Smooth muscle cell (in vitro differentiated cells): ENCODE measurements at regions not wholly inside any gene's neighbourhood (a gene's known extent, or its start where the extent isn't known, plus 50 kb on each side); places are given as distances from the start of the nearest gene placed in this dataset.

Source experiments
- DNase-seq: peaks from one replicate; lab custom pipeline; 2025; ENCODE audit not compliant: unreplicated experiment; lab: John Stamatoyannopoulos, UW
- H2AFZ ChIP-seq: fragments of 200-600 bp; sonication (generic); 2 replicates; pipeline ENCODE4 v1.6.0; 2016; ENCODE audit warnings: antibody characterized with exemption, low read depth, mild to moderate bottlenecking
- H3F3A ChIP-seq: fragments of 200-600 bp; sonication (generic); 2 replicates; pipeline ENCODE4 v1.6.0; 2017; ENCODE audit warnings: antibody characterized with exemption, low read depth
- H3K27ac ChIP-seq: fragments of 200-600 bp; sonication (generic); 2 replicates; pipeline ENCODE4 v1.5.1; 2016; ENCODE audit warnings: low read depth, mild to moderate bottlenecking
- H3K27me3 ChIP-seq: fragments of 200-600 bp; sonication (generic); 2 replicates; pipeline ENCODE4 v1.6.1; 2016; ENCODE audit warnings: low read depth, mild to moderate bottlenecking
- H3K36me3 ChIP-seq: fragments of 200-600 bp; sonication (generic); 2 replicates; pipeline ENCODE4 v1.5.1; 2016; ENCODE audit warnings: low read depth
- H3K4me1 ChIP-seq: fragments of 200-600 bp; sonication (generic); 2 replicates; pipeline ENCODE4 v1.5.1; 2016; ENCODE audit warnings: low read depth
- H3K4me2 ChIP-seq: fragments of 200-600 bp; sonication (generic); 2 replicates; pipeline ENCODE4 v1.6.0; 2016; ENCODE audit warnings: mild to moderate bottlenecking
- H3K4me3 ChIP-seq: fragments of 200-600 bp; sonication (generic); 2 replicates; pipeline ENCODE4 v1.5.1; 2016; ENCODE audit warnings: mild to moderate bottlenecking
- H3K79me2 ChIP-seq: fragments of 200-600 bp; sonication (generic); 2 replicates; pipeline ENCODE4 v1.6.0; 2016; ENCODE audit warnings: low read depth, mild to moderate bottlenecking
- H3K9ac ChIP-seq: fragments of 200-600 bp; sonication (generic); 2 replicates; pipeline ENCODE4 v1.6.0; 2016; ENCODE audit warnings: low read depth
- H3K9me3 ChIP-seq: fragments of 200-600 bp; sonication (generic); replicated peaks from 2 replicates; pipeline ENCODE4 v1.5.1; 2016; ENCODE audit warnings: low read depth
- H4K20me1 ChIP-seq: fragments of 200-600 bp; sonication (generic); 2 replicates; pipeline ENCODE4 v1.6.0; 2016; ENCODE audit warnings: low read depth
- CTCF ChIP-seq: fragments of 200-600 bp; sonication (generic); IDR thresholded peaks from 2 replicates; pipeline ENCODE4 v1.5.1; 2017; ENCODE audit warnings: borderline replicate concordance, mild to moderate bottlenecking, antibody characterized with exemption; ENCODE audit not compliant: insufficient read depth, poor library complexity, severe bottlenecking
- WGBS: methylation state at CpG from one replicate; pipeline ENCODE4 v1.1.7; 2016; ENCODE audit warnings: low lambda C conversion rate; 5-methylcytosine and 5-hydroxymethylcytosine counted together

DNA sequence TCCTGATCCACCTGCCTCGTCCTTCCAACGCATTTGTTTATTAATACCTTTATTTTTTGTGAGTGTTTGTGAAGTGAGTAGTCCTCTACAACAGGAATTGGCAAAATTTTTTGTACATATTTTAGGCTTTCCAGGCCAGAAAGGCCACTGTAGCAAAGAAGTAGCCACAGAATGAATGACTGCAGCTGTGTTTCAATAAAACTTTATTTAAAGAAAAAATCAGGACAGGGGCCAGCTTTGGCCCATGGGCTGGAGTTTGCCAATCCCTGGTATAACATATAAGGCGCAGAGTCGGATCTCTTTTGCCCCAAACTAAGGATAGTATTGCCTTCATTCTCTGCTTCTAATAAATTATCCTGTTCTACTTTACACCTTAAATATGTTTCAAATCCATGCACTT, 198.0 kb upstream of the COX10 start:
- no peaks in the 10 kb centered on the region for H4K20me1 ChIP-seq
- 96% methylated on average over 4 of the region's 4 CpGs for WGBS
- H3K27ac ChIP-seq = no peak overlapping the region
- no peaks in the 10 kb centered on the region for H3K4me1 ChIP-seq
- H3K36me3 ChIP-seq = no peaks in the 10 kb centered on the region
- no peak overlapping the region for H3K4me3 ChIP-seq
- DNase-seq = no peak
- no peaks in the 10 kb centered on the region for H3K9me3 ChIP-seq
- H3F3A ChIP-seq = no peaks in the 10 kb centered on the region
- no peak for TF ChIP-seq CTCF
- no peak overlapping the region for H3K9ac ChIP-seq
- no peaks in the 10 kb centered on the region for H3K79me2 ChIP-seq
- no peak overlapping the region for H3K4me2 ChIP-seq
- H2AFZ ChIP-seq = no peak overlapping the region
- H3K27me3 ChIP-seq = no peaks in the 10 kb centered on the region

DNA sequence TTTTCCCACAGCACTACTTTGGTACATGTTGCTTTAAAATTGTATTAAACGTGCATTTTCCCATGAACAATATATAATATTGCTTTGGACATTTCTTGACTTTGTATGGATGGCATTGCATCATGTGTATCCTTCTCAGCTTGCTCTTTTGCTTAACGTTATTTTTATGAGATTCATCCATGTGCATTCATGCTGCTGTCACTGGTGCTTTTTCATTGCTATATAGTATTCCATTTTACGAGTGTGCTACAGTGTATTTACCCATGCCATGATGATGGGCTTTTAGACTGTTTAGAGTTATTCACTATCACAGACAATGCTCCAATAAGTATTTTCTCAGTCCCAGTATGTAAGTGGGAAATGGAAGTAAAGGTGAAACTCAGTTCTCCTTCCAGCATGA, 195.2 kb upstream of the COX10 start:
- H3K9ac ChIP-seq = no peak overlapping the region
- H3K27ac ChIP-seq = no peak overlapping the region
- H3K4me1 ChIP-seq = no peaks in the 10 kb centered on the region
- H3K79me2 ChIP-seq = no peaks in the 10 kb centered on the region
- no peak for TF ChIP-seq CTCF
- H3K4me3 ChIP-seq = no peak overlapping the region
- 93% methylated on average over 3 of the region's 3 CpGs for WGBS
- H3K36me3 ChIP-seq = no peaks in the 10 kb centered on the region
- no peak overlapping the region for H2AFZ ChIP-seq
- DNase-seq = no peak
- H3K9me3 ChIP-seq = no peaks in the 10 kb centered on the region
- H3K27me3 ChIP-seq = peaks cover 3% of the 10 kb centered on the region
- H4K20me1 ChIP-seq = no peaks in the 10 kb centered on the region
- H3F3A ChIP-seq = no peaks in the 10 kb centered on the region
- H3K4me2 ChIP-seq = no peak overlapping the region

GRCh38 chr17:13874817-13875216, 194.5 kb upstream of the COX10 start:
- Histone ChIP-seq H3K36me3 (no peaks in the 10 kb centered on the region), H3K9me3 (no peaks in the 10 kb centered on the region), H3F3A (no peaks in the 10 kb centered on the region), H3K4me3 (no peak overlapping the region), H3K9ac (no peak overlapping the region), H3K79me2 (no peaks in the 10 kb centered on the region), H3K27ac (no peak overlapping the region), H3K4me2 (no peak overlapping the region), H2AFZ (no peak overlapping the region), H4K20me1 (no peaks in the 10 kb centered on the region), H3K27me3 (peaks cover 3% of the 10 kb centered on the region), H3K4me1 (no peaks in the 10 kb centered on the region)
- no peak for TF ChIP-seq CTCF
- WGBS = 100% methylated on average over 1 of the region's 1 CpG
- no peak for DNase-seq

- Histone ChIP-seq H3K27ac (no peak overlapping the region), H3K9ac (no peak overlapping the region), H3K36me3 (no peaks in the 10 kb centered on the region), H3K9me3 (no peaks in the 10 kb centered on the region), H2AFZ (no peak overlapping the region), H3F3A (no peaks in the 10 kb centered on the region), H3K27me3 (peaks cover 3% of the 10 kb centered on the region), H3K4me1 (no peaks in the 10 kb centered on the region), H3K4me3 (no peak overlapping the region), H3K4me2 (no peak overlapping the region), H3K79me2 (no peaks in the 10 kb centered on the region), H4K20me1 (no peaks in the 10 kb centered on the region)
- no peak for TF ChIP-seq CTCF
- no peak for DNase-seq
- 93% methylated on average over 5 of the region's 5 CpGs for WGBS
Observed at GRCh38 chr17:13879961-13880466, 189.3 kb upstream of the COX10 start.
